GM21390 (cell line): ENCODE measurements at regions not wholly inside any gene's neighbourhood (a gene's known extent, or its start where the extent isn't known, plus 50 kb on each side); places are given as distances from the start of the nearest gene placed in this dataset.

ENCODE experiments used
- ATAC-seq: cut with Tn5 transposase; IDR thresholded peaks from one replicate; pipeline ENCODE4 v1.9.1; 2021; ENCODE audit not compliant: unreplicated experiment

- no peak for ATAC-seq
These were observed 249.1 kb downstream of the COL12A1 start for GRCh38 chr6:74956559-74957428.

- no peak for ATAC-seq
These were observed 252.1 kb downstream of the COL12A1 start for GRCh38 chr6:74953708-74954107.

GRCh38 chr6:74946961-74947360 lies 258.9 kb downstream of the COL12A1 start:
- no peak for ATAC-seq

GRCh38 chr6:74942130-74942529 lies 263.7 kb downstream of the COL12A1 start:
- ATAC-seq = no peak

- ATAC-seq = no peak
These were observed 264.4 kb downstream of the COL12A1 start for GRCh38 chr6:74941424-74941823.

GRCh38 chr6:74939721-74940620 lies 265.9 kb downstream of the COL12A1 start:
- no peak for ATAC-seq

- no peak for ATAC-seq
These were observed 266.6 kb downstream of the COL12A1 start for GRCh38 chr6:74939151-74939708.

GRCh38 chr6:74937936-74938335 lies 267.9 kb downstream of the COL12A1 start:
- ATAC-seq = no peak

GRCh38 chr6:74936886-74937285 lies 269.0 kb downstream of the COL12A1 start:
- no peak for ATAC-seq

GRCh38 chr6:74932232-74932888 lies 273.5 kb downstream of the COL12A1 start:
- no peak for ATAC-seq

GRCh38 chr6:74931558-74931957 lies 274.3 kb downstream of the COL12A1 start:
- ATAC-seq = no peak

GRCh38 chr6:74928203-74928602 lies 277.6 kb downstream of the COL12A1 start:
- no peak for ATAC-seq

GRCh38 chr6:74927299-74927698 lies 278.6 kb downstream of the COL12A1 start:
- no peak for ATAC-seq

GRCh38 chr6:74925683-74926082 lies 280.2 kb downstream of the COL12A1 start:
- ATAC-seq = peak; percentile 75

GRCh38 chr6:74914888-74915287 lies 291.0 kb downstream of the COL12A1 start:
- no peak for ATAC-seq

GRCh38 chr6:74912234-74912633 lies 293.6 kb downstream of the COL12A1 start:
- ATAC-seq = no peak

- ATAC-seq = no peak
These were observed 303.0 kb downstream of the COL12A1 start for GRCh38 chr6:74902846-74903245.

GRCh38 chr6:74902089-74902488 lies 303.8 kb downstream of the COL12A1 start:
- no peak for ATAC-seq

- ATAC-seq = no peak
These were observed 304.3 kb downstream of the COL12A1 start for GRCh38 chr6:74901576-74901975.

- ATAC-seq = no peak
These were observed 306.4 kb downstream of the COL12A1 start for GRCh38 chr6:74899416-74899815.

- ATAC-seq = no peak
These were observed 313.8 kb downstream of the COL12A1 start for GRCh38 chr6:74892091-74892490.
